ENCODE measurements at regions not wholly inside any gene's neighbourhood (a gene's known extent, or its start where the extent isn't known, plus 50 kb on each side); places are given as distances from the start of the nearest gene placed in this dataset.
A peak's percentile ranks its signal among the peaks of the same experiment; 100 is the strongest.

DNA sequence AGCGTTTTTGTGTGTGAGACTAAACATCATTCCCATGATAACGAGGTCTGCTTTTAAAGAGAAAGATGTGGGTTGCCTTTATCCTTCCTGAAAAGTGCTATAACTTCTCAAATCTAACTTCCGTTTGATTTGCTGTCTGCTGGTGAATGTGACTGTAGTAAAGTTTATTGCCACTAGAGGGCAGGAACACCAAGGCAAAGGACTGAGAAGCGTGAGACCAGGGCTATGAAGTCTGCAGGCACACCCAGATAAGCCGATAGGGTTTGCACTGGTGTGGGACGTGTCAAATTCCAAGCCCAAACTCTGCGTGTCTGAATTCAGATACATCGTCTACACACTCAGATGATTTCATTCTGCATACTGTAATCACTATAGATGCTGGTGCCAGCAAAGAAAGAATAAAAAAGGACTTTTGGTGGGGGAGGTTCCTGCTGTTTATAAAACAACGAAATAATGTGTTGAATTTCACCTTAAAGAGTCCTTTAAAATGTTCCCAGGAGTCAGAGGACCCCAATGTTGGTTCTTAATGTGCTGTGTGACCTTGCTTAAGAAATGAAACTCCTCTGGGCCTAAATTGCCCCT lies 87.2 kb downstream of the PTTG1 start:
- peak; percentile 82 for DNase-seq (ENCODE audit: low read depth)

- no peak for DNase-seq (ENCODE audit: low read depth)
Measured at GRCh38 chr5:160511280-160511929, 89.8 kb downstream of the PTTG1 start.

All from HT1080 (cell line).